Lung (tissue), 11 donors: ENCODE measurements at regions not wholly inside any gene's neighbourhood (a gene's known extent, or its start where the extent isn't known, plus 50 kb on each side); places are given as distances from the start of the nearest gene placed in this dataset.

ENCODE experiments used
- ATAC-seq: fragments of 200-7000 bp; cut with Tn5 transposase; one replicate; pipeline ENCODE4 v1.9.1; 2020; ENCODE audit warnings: moderate number of reproducible peaks; ENCODE audit not compliant: insufficient read depth, low FRiP score
- DNase-seq, 3 donors: peaks; one replicate each; pipeline ENCODE4 v3.0.0-alpha.2; 2013 to 2017
- H3K27ac ChIP-seq, 2 donors: one replicate each; pipeline ENCODE4 v1.5.1; 2013; ENCODE audit warnings: mild to moderate bottlenecking in 2 of 2, moderate library complexity in 2 of 2, control low read depth in 1 of 2, inconsistent platforms in 1 of 2, low read depth in 1 of 2, low read length in 1 of 2
- H3K27me3 ChIP-seq, 3 donors: one replicate each; pipeline ENCODE4 v1.5.1; 2013; ENCODE audit warnings: low read length in 2 of 3; ENCODE audit not compliant: control insufficient read depth in 3 of 3, insufficient read depth in 3 of 3
- H3K36me3 ChIP-seq, 4 donors: one replicate each; pipeline ENCODE4 v1.5.1; 2013; ENCODE audit warnings: low read length in 4 of 4, mild to moderate bottlenecking in 1 of 4, moderate library complexity in 1 of 4; ENCODE audit not compliant: control insufficient read depth in 4 of 4, insufficient read depth in 4 of 4
- H3K4me1 ChIP-seq, 5 donors: one replicate each; pipeline ENCODE4 v1.5.1; 2013; ENCODE audit warnings: low read length in 5 of 5, mild to moderate bottlenecking in 2 of 5, moderate library complexity in 1 of 5; ENCODE audit not compliant: control insufficient read depth in 5 of 5, insufficient read depth in 5 of 5
- H3K4me3 ChIP-seq: one replicate; pipeline ENCODE4 v1.5.1; 2013; ENCODE audit warnings: mild to moderate bottlenecking, control low read depth, moderate library complexity
- H3K9ac ChIP-seq, 2 donors: one replicate each; pipeline ENCODE4 v1.5.1; 2013; ENCODE audit warnings: low read length in 2 of 2, control low read depth in 1 of 2; ENCODE audit not compliant: insufficient read depth in 1 of 2
- H3K9me3 ChIP-seq, 4 donors: one replicate each; pipeline ENCODE4 v1.5.1; 2013; ENCODE audit warnings: low read length in 3 of 4, mild to moderate bottlenecking in 1 of 4, moderate library complexity in 1 of 4; ENCODE audit not compliant: control insufficient read depth in 4 of 4, insufficient read depth in 3 of 4
- CTCF ChIP-seq: IDR thresholded peaks from 2 replicates; pipeline ENCODE4 v1.5.1; 2012; ENCODE audit warnings: mild to moderate bottlenecking; ENCODE audit errors: control extremely low read depth, extremely low read depth
- WGBS, 2 donors: extraction: QIAGEN DNeasy Blood & Tissue Kit; methylation state at CpG; one replicate each; pipeline ENCODE4 v1.1.7; 2013; 5-methylcytosine and 5-hydroxymethylcytosine counted together
- donor health status: control.
- donor health status: control.
- donor health status: Bipolar disorder and iron deficiency.
- donor health status: healthy.
- donor health status: DM: yes; HTN: yes; CAD: no.

- no peaks in the 10 kb centered on the region for H3K9me3 ChIP-seq
- H3K4me3 ChIP-seq: no peak overlapping the region
- H3K9ac ChIP-seq: no peak overlapping the region
- H3K4me1 ChIP-seq: no peaks in the 10 kb centered on the region
- no peak for TF ChIP-seq CTCF
- 59 to 80% methylated on average over 3 of the region's 3 CpGs for WGBS, 2 donors
- DNase-seq: no peak
- no peaks in the 10 kb centered on the region for H3K36me3 ChIP-seq
- ATAC-seq: no peak
- H3K27me3 ChIP-seq: peaks cover 0 to 6% (median 0%) of the 10 kb centered on the region in 3 donors
- H3K27ac ChIP-seq: no peak overlapping the region
These were observed 266.3 kb downstream of the SPATA18 start for GRCh38 chr4:52317361-52317879.

GRCh38 chr4:52317981-52318380, 266.9 kb downstream of the SPATA18 start:
- no peak for DNase-seq

GRCh38 chr4:52329894-52330293, 278.8 kb downstream of the SPATA18 start:
- no peak overlapping the region for H3K27ac ChIP-seq
- ATAC-seq (no peak), DNase-seq (no peak)
- no peak overlapping the region for H3K9ac ChIP-seq
- H3K4me1 ChIP-seq: no peaks in the 10 kb centered on the region
- TF ChIP-seq CTCF: no peak
- no peaks in the 10 kb centered on the region for H3K27me3 ChIP-seq
- H3K36me3 ChIP-seq: no peaks in the 10 kb centered on the region
- peaks cover 0 to 6% (median 6%) of the 10 kb centered on the region in 4 donors for H3K9me3 ChIP-seq
- H3K4me3 ChIP-seq: no peak overlapping the region

More at GRCh38 chr4:52317981-52318380, 266.9 kb downstream of the SPATA18 start:
- Histone ChIP-seq H3K9ac (no peak overlapping the region), H3K4me1 (no peaks in the 10 kb centered on the region), H3K27ac (no peak overlapping the region), H3K9me3 (no peaks in the 10 kb centered on the region), H3K36me3 (no peaks in the 10 kb centered on the region), H3K27me3 (peaks cover 0 to 4% (median 0%) of the 10 kb centered on the region in 3 donors), H3K4me3 (no peak overlapping the region)
- ATAC-seq: no peak
- no peak for TF ChIP-seq CTCF

- ATAC-seq: no peak
- WGBS, 2 donors: 59 to 77% methylated on average over 1 of the region's 1 CpG
- no peak overlapping the region for H3K9ac ChIP-seq
- no peaks in the 10 kb centered on the region for H3K36me3 ChIP-seq
- no peaks in the 10 kb centered on the region for H3K9me3 ChIP-seq
- no peak for DNase-seq
- H3K27ac ChIP-seq: no peak overlapping the region
- no peak overlapping the region for H3K4me3 ChIP-seq
- H3K4me1 ChIP-seq: peaks cover 0 to 3% (median 0%) of the 10 kb centered on the region in 5 donors
- H3K27me3 ChIP-seq: no peaks in the 10 kb centered on the region
- no peak for TF ChIP-seq CTCF
These were observed 292.5 kb downstream of the SPATA18 start for GRCh38 chr4:52343595-52343994.
